Loucy (cell line): ENCODE measurements at regions not wholly inside any gene's neighbourhood (a gene's known extent, or its start where the extent isn't known, plus 50 kb on each side); places are given as distances from the start of the nearest gene placed in this dataset.

ENCODE experiments used
- CTCF ChIP-seq: fragments of 200-600 bp; sonication (generic); conservative IDR thresholded peaks from 2 replicates; pipeline ENCODE4 v1.5.1; 2014; ENCODE audit warnings: mild to moderate bottlenecking, antibody characterized with exemption, low read length
- EZH2phosphoT487 ChIP-seq: fragments of 200-600 bp; IDR thresholded peaks from 2 replicates; pipeline ENCODE4 v1.6.1; 2018; ENCODE audit warnings: antibody characterized with exemption, mild to moderate bottlenecking, moderate library complexity, borderline replicate concordance

- TF ChIP-seq CTCF (no peak), EZH2phosphoT487 (no peak)
Observed at GRCh38 chrX:112521676-112522075, 158.1 kb downstream of the LHFPL1 start.
